ENCODE measurements at regions not wholly inside any gene's neighbourhood (a gene's known extent, or its start where the extent isn't known, plus 50 kb on each side); places are given as distances from the start of the nearest gene placed in this dataset.
"Not testable (repeated sequence)": the region's sequence is repeated elsewhere in the genome, so short reads cannot be mapped to it uniquely, and the experiment has no call there.

- no peak for DNase-seq
Measured at GRCh38 chr6:10174761-10175160, 240.1 kb downstream of the TFAP2A start.

- DNase-seq, result no peak
Measured at GRCh38 chr6:10174056-10174455, 240.8 kb downstream of the TFAP2A start.

GRCh38 chr6:10171706-10172105, 243.2 kb downstream of the TFAP2A start:
- not testable (repeated sequence) for DNase-seq

- DNase-seq, result no peak
Measured at GRCh38 chr6:10170816-10171215, 244.1 kb downstream of the TFAP2A start.

GRCh38 chr6:10166031-10166430, 248.8 kb downstream of the TFAP2A start:
- DNase-seq, result no peak

- no peak for DNase-seq
Measured at GRCh38 chr6:10163203-10163962, 251.5 kb downstream of the TFAP2A start.

GRCh38 chr6:10156875-10157274, 258.0 kb downstream of the TFAP2A start:
- no peak for DNase-seq

- no peak for DNase-seq
Measured at GRCh38 chr6:10154251-10154650, 260.6 kb downstream of the TFAP2A start.

- DNase-seq, result no peak
Measured at GRCh38 chr6:10151144-10151915, 263.5 kb downstream of the TFAP2A start.

- DNase-seq, result no peak
Measured at GRCh38 chr6:10149603-10150002, 265.3 kb downstream of the TFAP2A start.

GRCh38 chr6:10146715-10147451, 268.0 kb downstream of the TFAP2A start:
- DNase-seq, result peak; percentile 30

- DNase-seq, result no peak
Measured at GRCh38 chr6:10144772-10145171, 270.1 kb downstream of the TFAP2A start.

GRCh38 chr6:10141746-10142443, 273.0 kb downstream of the TFAP2A start:
- DNase-seq, result no peak

- DNase-seq, result no peak
Measured at GRCh38 chr6:10140824-10141223, 274.1 kb downstream of the TFAP2A start.

- DNase-seq, result no peak
Measured at GRCh38 chr6:10140136-10140535, 274.7 kb downstream of the TFAP2A start.

GRCh38 chr6:10138917-10139316, 276.0 kb downstream of the TFAP2A start:
- DNase-seq, result no peak

- no peak for DNase-seq
Measured at GRCh38 chr6:10136636-10137035, 278.2 kb downstream of the TFAP2A start.

GRCh38 chr6:10134185-10134584, 280.7 kb downstream of the TFAP2A start:
- not testable (repeated sequence) for DNase-seq

- DNase-seq, result no peak
Measured at GRCh38 chr6:10128721-10129120, 286.2 kb downstream of the TFAP2A start.

- DNase-seq, result no peak
Measured at GRCh38 chr6:10122164-10122563, 292.7 kb downstream of the TFAP2A start.

GRCh38 chr6:10112871-10113549, 301.9 kb downstream of the TFAP2A start:
- DNase-seq, result no peak

- DNase-seq, result no peak
Measured at GRCh38 chr6:10111975-10112374, 302.9 kb downstream of the TFAP2A start.
